Gastrocnemius medialis (tissue), 4 donors: ENCODE measurements at regions not wholly inside any gene's neighbourhood (a gene's known extent, or its start where the extent isn't known, plus 50 kb on each side); places are given as distances from the start of the nearest gene placed in this dataset.
"Not testable (repeated sequence)": the region's sequence is repeated elsewhere in the genome, so short reads cannot be mapped to it uniquely, and the experiment has no call there.

Experiments used
- ATAC-seq, 2 donors: fragments of 150-250 bp; one replicate each; pipeline ENCODE4 v1.9.1; 2016
- DNase-seq, 2 donors: peaks; one replicate each; pipeline ENCODE4 v3.0.0-alpha.2; 2019
- H3K27ac ChIP-seq, 4 donors: fragments of 200-600 bp; sonication (generic); 1 replicate in 1 of 4; 2 replicates in 3 of 4; pipeline ENCODE4 v1.5.1; 2016 to 2018; ENCODE audit warnings: mild to moderate bottlenecking in 2 of 4, moderate library complexity in 1 of 4
- H3K27me3 ChIP-seq, 3 donors: fragments of 200-600 bp; sonication (generic) in 2 of 3; 1 replicate in 1 of 3; 2 replicates in 2 of 3; pipeline versions ENCODE4 v1.5.1 to v1.6.0; 2016 to 2019; ENCODE audit warnings: mild to moderate bottlenecking in 1 of 3, moderate library complexity in 1 of 3
- H3K36me3 ChIP-seq, 2 donors: fragments of 200-600 bp; sonication (generic) in 1 of 2; one replicate each; pipeline ENCODE4 v1.5.1; 2017 to 2018
- H3K4me1 ChIP-seq, 2 donors: fragments of 200-600 bp; sonication (generic) in 1 of 2; one replicate each; pipeline ENCODE4 v1.5.1; 2016 to 2017; ENCODE audit warnings: mild to moderate bottlenecking in 2 of 2
- H3K4me3 ChIP-seq, 4 donors: fragments of 200-600 bp; sonication (generic) in 3 of 4; 1 replicate in 1 of 4; 2 replicates in 3 of 4; pipeline ENCODE4 v1.5.1; 2016 to 2019; ENCODE audit warnings: mild to moderate bottlenecking in 2 of 4
- H3K9me3 ChIP-seq, 3 donors: fragments of 200-600 bp; sonication (generic) in 2 of 3; 1 replicate in 1 of 3; 2 replicates in 2 of 3; pipeline ENCODE4 v1.5.1; 2016 to 2019
- CTCF ChIP-seq, 5 experiments: fragments of 450-650 bp in 3 of 5; fragments of 200-600 bp in 2 of 5; sonication (generic) in 2 of 5; IDR thresholded peaks in 4 of 5; conservative IDR thresholded peaks in 1 of 5; 1 replicate in 4 of 5; 2 replicates in 1 of 5; pipeline ENCODE4 v1.5.1; 2016 to 2019; ENCODE audit warnings: antibody characterized with exemption in 5 of 5, mild to moderate bottlenecking in 3 of 5, moderate library complexity in 3 of 5
- POLR2A ChIP-seq, 2 donors: fragments of 450-650 bp; IDR thresholded peaks; one replicate each; pipeline ENCODE4 v1.6.1; 2017; ENCODE audit warnings: antibody characterized with exemption in 2 of 2, mild to moderate bottlenecking in 2 of 2, moderate library complexity in 2 of 2
- in situ Hi-C, 4 donors: fragments of 200-750 bp; cut with MboI; loops; one replicate each; pipeline versions ENCODE4 v1.15.0 to v1.8.0; 2017; ENCODE audit warnings: low sequenced_read_pairs in 4 of 4
- intact Hi-C: fragments of 100-400 bp; cut with DNase I; formaldehyde crosslinking; loops from one replicate; pipeline ENCODE4 v1.15.1; 2023; ENCODE audit warnings: low total_unique reads

GRCh38 chr11:127935081-127935480 is 652.3 kb downstream of the ETS1 start:
- no peaks in the 10 kb centered on the region for H3K9me3 ChIP-seq
- ATAC-seq = no peak
- intact Hi-C loops = no loop called here

GRCh38 chr11:127933961-127934360 is 653.4 kb downstream of the ETS1 start:
- H3K4me1 ChIP-seq, H3K27ac ChIP-seq, H3K36me3 ChIP-seq, H3K9me3 ChIP-seq, H3K4me3 ChIP-seq, ATAC-seq, DNase-seq, intact Hi-C loops, H3K27me3 ChIP-seq, in situ Hi-C loops: not testable (repeated sequence)

More at GRCh38 chr11:127935081-127935480, 652.3 kb downstream of the ETS1 start:
- in situ Hi-C loops = no loop called here
- TF ChIP-seq CTCF (IDR thresholded peaks at IDR 0.05 in 4 of 5, conservative IDR thresholded peaks at IDR 0.05 in 1 of 5) (no peak), POLR2A (IDR thresholded peaks at IDR 0.05) (no peak)
- H3K4me1 ChIP-seq = no peaks in the 10 kb centered on the region
- H3K36me3 ChIP-seq = no peaks in the 10 kb centered on the region
- no peaks in the 10 kb centered on the region for H3K27me3 ChIP-seq
- no peak overlapping the region for H3K27ac ChIP-seq
- no peak overlapping the region for H3K4me3 ChIP-seq
- no peak for DNase-seq

GRCh38 chr11:127931803-127932202 is 655.6 kb downstream of the ETS1 start:
- no peaks in the 10 kb centered on the region for H3K27me3 ChIP-seq
- H3K27ac ChIP-seq = no peak overlapping the region
- no peaks in the 10 kb centered on the region for H3K36me3 ChIP-seq
- DNase-seq (no peak), ATAC-seq (no peak)
- in situ Hi-C loops (no loop called here), intact Hi-C loops (no loop called here)
- H3K4me3 ChIP-seq = no peak overlapping the region
- H3K4me1 ChIP-seq = no peaks in the 10 kb centered on the region
- TF ChIP-seq POLR2A (IDR thresholded peaks at IDR 0.05) = no peak
- no peaks in the 10 kb centered on the region for H3K9me3 ChIP-seq

- intact Hi-C loops = no loop called here
- no peaks in the 10 kb centered on the region for H3K9me3 ChIP-seq
Measured at GRCh38 chr11:127926721-127927120, 660.6 kb downstream of the ETS1 start.

GRCh38 chr11:127925475-127925874 is 661.9 kb downstream of the ETS1 start:
- Histone ChIP-seq H3K4me1 (no peaks in the 10 kb centered on the region), H3K4me3 (no peak overlapping the region), H3K27me3 (no peaks in the 10 kb centered on the region), H3K9me3 (no peaks in the 10 kb centered on the region), H3K36me3 (no peaks in the 10 kb centered on the region), H3K27ac (no peak overlapping the region)
- TF ChIP-seq CTCF (IDR thresholded peaks at IDR 0.05 in 4 of 5, conservative IDR thresholded peaks at IDR 0.05 in 1 of 5) (no peak), POLR2A (IDR thresholded peaks at IDR 0.05) (no peak)
- ATAC-seq (no peak), DNase-seq (no peak)
- in situ Hi-C loops = no loop called here
- intact Hi-C loops = no loop called here

More at GRCh38 chr11:127926721-127927120, 660.6 kb downstream of the ETS1 start:
- no peaks in the 10 kb centered on the region for H3K4me1 ChIP-seq
- ATAC-seq = no peak
- H3K27ac ChIP-seq = no peak overlapping the region
- TF ChIP-seq POLR2A (IDR thresholded peaks at IDR 0.05) (no peak), CTCF (IDR thresholded peaks at IDR 0.05 in 4 of 5, conservative IDR thresholded peaks at IDR 0.05 in 1 of 5) (no peak)
- H3K4me3 ChIP-seq = no peak overlapping the region
- no peaks in the 10 kb centered on the region for H3K27me3 ChIP-seq
- in situ Hi-C loops = no loop called here
- no peak for DNase-seq
- no peaks in the 10 kb centered on the region for H3K36me3 ChIP-seq
